ENCODE measurements at regions not wholly inside any gene's neighbourhood (a gene's known extent, or its start where the extent isn't known, plus 50 kb on each side); places are given as distances from the start of the nearest gene placed in this dataset.
"Not testable (repeated sequence)": the region's sequence is repeated elsewhere in the genome, so short reads cannot be mapped to it uniquely, and the experiment has no call there.

DNA sequence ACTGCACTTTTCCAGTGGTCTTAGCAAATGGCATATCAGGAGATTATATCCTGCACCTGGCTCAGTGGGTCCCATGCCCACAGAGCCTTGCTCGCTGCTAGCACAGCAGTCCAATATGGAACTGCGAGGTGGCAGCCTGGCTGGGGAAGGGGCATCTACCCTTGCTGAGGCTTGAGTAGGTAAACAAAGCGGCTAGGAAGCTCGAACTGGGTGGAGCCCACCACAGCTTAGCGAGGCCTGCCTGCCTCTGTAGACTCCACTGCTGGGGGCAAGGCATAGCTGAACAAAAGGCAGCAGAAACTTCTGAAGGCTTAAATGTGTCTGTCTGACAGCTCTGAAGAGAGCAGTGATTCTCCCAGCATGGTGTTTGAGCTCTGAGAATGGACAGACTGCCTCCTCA lies 71.0 kb upstream of the IRX4 start:
- not testable (repeated sequence) for H3K36me3 Mint-ChIP-seq (ENCODE audit: low read depth); H3K27ac Mint-ChIP-seq; H3K9me3 Mint-ChIP-seq; H3K27me3 Mint-ChIP-seq (ENCODE audit: low read depth); H3K4me1 Mint-ChIP-seq (ENCODE audit: low read depth); H3K4me3 Mint-ChIP-seq

DNA sequence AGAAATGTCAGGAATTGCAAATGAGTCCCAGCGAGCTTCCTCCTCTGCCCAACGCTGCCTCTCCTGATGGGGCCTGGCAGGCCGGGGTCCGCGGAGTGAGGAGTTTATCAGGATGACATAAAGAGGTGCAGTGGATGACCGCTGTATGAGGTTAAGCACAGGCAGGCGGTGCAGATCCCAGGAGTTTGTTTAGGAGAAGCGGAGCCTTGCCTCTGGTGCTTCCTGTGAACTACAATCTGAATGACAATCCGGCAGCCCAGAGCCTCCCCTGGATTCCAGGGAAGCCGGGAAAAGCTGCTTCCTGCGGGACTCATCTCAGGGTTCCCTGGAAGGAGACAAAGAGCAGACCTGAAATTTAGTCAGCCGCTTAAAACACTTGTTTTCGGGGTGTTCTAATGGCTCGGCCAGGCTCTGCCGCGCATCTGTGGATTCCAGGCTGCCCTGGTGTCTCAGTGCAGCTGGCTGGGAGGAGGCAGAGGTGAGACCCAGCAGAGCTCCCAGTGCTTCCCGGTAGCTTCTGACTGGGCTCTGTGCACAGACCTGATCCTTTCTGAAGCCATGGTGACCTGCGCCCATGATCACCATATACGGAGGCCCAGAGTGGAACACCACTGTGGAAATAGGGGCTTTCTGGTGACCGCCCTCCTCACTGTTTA lies 69.8 kb upstream of the IRX4 start:
- Mint-ChIP-seq H3K27ac (no peak overlapping the region), H3K36me3 (ENCODE audit: low read depth) (no peaks in the 10 kb centered on the region), H3K4me3 (no peak overlapping the region), H3K27me3 (ENCODE audit: low read depth) (peaks cover 9% of the 10 kb centered on the region), H3K4me1 (ENCODE audit: low read depth) (no peaks in the 10 kb centered on the region), H3K9me3 (no peaks in the 10 kb centered on the region)

- Mint-ChIP-seq H3K27ac (no peak overlapping the region), H3K27me3 (ENCODE audit: low read depth) (peaks cover 11% of the 10 kb centered on the region)
Observed at GRCh38 chr5:1952021-1952420, 69.3 kb upstream of the IRX4 start.

DNA sequence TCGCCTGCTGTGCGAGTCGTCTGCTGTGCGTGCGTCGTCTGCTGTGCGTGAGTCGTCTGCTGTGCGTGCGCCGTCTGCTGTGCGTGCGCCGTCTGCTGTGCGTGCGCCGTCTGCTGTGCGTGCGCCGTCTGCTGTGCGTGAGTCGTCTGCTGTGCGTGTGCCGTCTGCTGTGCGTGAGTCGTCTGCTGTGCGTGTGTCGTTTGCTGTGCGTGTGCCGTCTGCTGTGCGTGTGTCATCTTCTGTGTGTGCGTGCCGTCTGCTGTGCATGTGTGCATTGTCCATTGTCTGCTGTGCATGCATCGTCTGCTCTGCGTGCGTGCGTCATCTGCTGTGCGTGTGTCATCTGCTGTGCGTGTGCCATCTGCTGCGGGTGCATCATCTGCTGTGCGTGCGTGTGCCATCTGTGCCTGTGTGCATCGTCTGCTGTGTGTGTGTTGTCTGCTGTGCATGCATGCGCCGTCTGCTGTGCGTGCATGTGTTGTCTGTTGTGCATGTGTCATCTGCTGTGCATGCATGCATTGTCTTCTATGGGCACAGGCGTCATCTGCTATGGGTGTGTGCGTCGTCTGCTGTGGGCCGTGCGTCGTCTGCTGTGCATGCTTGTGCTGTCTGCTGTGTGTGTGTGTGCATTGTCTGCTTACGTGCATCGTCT lies 68.6 kb upstream of the IRX4 start:
- H3K27me3 Mint-ChIP-seq (ENCODE audit: low read depth), result peaks cover 12% of the 10 kb centered on the region
- H3K27ac Mint-ChIP-seq, result no peak overlapping the region
- no peak overlapping the region for H3K4me3 Mint-ChIP-seq
- no peaks in the 10 kb centered on the region for H3K36me3 Mint-ChIP-seq (ENCODE audit: low read depth)
- no peaks in the 10 kb centered on the region for H3K9me3 Mint-ChIP-seq
- no peaks in the 10 kb centered on the region for H3K4me1 Mint-ChIP-seq (ENCODE audit: low read depth)

More at GRCh38 chr5:1952021-1952420, 69.3 kb upstream of the IRX4 start:
- Mint-ChIP-seq H3K36me3 (ENCODE audit: low read depth) (no peaks in the 10 kb centered on the region), H3K4me3 (no peak overlapping the region), H3K9me3 (no peaks in the 10 kb centered on the region), H3K4me1 (ENCODE audit: low read depth) (no peaks in the 10 kb centered on the region)

DNA sequence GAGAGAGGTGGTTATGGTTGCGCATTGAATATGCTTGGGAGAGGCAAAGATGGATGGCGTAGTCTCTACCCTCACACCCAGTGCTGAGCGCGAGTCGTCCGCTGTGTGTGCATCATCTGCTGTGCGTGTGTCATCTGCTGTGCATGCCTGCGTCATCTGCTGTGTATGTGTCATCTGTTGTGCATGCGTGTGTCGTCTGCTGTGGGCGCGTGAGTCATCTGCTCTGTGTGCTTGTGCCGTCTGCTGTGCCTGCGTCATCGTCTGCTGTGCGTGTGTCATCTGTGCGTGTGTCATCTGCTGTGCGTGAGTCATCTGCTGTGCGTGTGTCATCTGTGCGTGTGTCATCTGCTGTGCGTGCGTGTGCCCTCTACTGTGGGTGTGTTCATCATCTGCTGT lies 68.0 kb upstream of the IRX4 start:
- Mint-ChIP-seq H3K4me1 (ENCODE audit: low read depth) (no peaks in the 10 kb centered on the region), H3K27ac (no peak overlapping the region), H3K36me3 (ENCODE audit: low read depth) (no peaks in the 10 kb centered on the region), H3K9me3 (no peaks in the 10 kb centered on the region), H3K27me3 (ENCODE audit: low read depth) (peaks cover 12% of the 10 kb centered on the region), H3K4me3 (no peak overlapping the region)

- H3K4me3 Mint-ChIP-seq, result no peak overlapping the region
- no peak overlapping the region for H3K27ac Mint-ChIP-seq
- no peaks in the 10 kb centered on the region for H3K9me3 Mint-ChIP-seq
- no peaks in the 10 kb centered on the region for H3K36me3 Mint-ChIP-seq (ENCODE audit: low read depth)
- no peaks in the 10 kb centered on the region for H3K4me1 Mint-ChIP-seq (ENCODE audit: low read depth)
- H3K27me3 Mint-ChIP-seq (ENCODE audit: low read depth), result peaks cover 12% of the 10 kb centered on the region
Observed at GRCh38 chr5:1950096-1950707, 67.5 kb upstream of the IRX4 start.

DNA sequence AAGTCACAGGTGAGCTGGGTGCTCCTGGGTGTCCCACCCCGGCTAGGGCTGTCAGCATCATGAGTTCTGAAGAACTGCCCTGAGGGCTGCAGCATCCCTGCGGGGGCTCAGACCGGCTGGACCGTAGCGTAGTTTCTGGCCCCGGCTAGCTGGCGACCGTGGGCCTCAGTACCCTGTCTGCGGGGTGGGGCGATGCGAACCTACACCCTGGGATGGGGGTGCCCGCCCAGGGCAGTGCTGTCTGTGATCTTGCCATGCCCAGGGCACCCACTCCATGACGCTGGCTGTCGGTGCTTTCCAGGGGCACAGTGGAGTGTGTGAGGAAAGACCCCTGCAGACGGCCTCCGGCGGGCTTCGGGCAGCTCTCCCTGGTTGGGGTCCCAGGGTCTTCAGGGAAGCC lies 66.5 kb upstream of the IRX4 start:
- H3K9me3 Mint-ChIP-seq, result no peaks in the 10 kb centered on the region
- peaks cover 7% of the 10 kb centered on the region for H3K27me3 Mint-ChIP-seq (ENCODE audit: low read depth)
- no peak overlapping the region for H3K27ac Mint-ChIP-seq
- H3K4me1 Mint-ChIP-seq (ENCODE audit: low read depth), result no peaks in the 10 kb centered on the region
- no peak overlapping the region for H3K4me3 Mint-ChIP-seq
- no peaks in the 10 kb centered on the region for H3K36me3 Mint-ChIP-seq (ENCODE audit: low read depth)

DNA sequence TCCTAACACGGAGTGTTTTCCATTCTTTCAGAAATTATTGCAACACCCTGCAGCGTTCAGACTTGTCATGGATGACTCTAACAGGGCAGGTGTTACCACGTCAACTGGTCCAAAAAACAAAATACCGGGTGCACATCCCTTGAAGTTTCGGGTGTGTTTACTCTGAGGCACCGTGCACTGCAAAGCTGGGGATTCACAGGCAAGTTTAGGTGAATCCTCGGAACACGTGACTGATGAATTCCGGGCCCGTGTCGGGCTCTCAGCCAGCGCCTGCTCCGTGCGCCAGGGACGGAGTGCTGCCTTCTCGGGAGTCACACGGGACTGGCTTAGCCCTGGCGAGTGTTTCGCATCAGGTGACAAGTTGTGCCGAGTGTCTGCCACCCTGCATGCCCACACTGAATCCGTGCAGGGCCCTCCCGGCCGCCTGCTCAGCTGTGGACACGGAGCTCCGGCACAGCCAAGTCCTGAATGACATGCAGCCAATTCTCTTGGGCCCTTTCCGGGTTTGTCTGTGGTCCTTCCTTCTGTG lies 66.0 kb upstream of the IRX4 start:
- no peaks in the 10 kb centered on the region for H3K36me3 Mint-ChIP-seq (ENCODE audit: low read depth)
- H3K4me3 Mint-ChIP-seq, result no peak overlapping the region
- H3K4me1 Mint-ChIP-seq (ENCODE audit: low read depth), result no peaks in the 10 kb centered on the region
- H3K9me3 Mint-ChIP-seq, result no peaks in the 10 kb centered on the region
- H3K27me3 Mint-ChIP-seq (ENCODE audit: low read depth), result peaks cover 11% of the 10 kb centered on the region
- H3K27ac Mint-ChIP-seq, result no peak overlapping the region

DNA sequence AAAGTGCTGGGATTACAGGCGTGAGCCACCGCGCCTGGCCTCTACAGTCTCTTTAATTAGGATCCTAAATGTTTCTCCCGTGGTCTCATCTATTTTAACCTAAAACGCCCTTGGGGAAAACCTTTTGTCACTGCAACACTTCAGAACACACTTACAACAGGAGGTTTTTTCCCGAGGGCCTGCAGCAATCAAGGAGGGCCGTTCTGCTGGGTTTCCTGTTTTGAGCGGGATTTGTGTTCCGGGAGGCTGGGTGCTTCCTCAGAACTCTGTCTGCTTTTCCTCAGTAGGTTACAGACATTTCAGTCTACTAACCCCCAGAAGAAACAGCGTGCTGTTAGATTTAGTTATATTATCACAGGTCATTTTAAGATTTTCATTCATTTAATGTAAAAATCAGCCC lies 65.4 kb upstream of the IRX4 start:
- Mint-ChIP-seq H3K27me3 (ENCODE audit: low read depth) (peaks cover 13% of the 10 kb centered on the region), H3K4me3 (no peak overlapping the region), H3K9me3 (no peaks in the 10 kb centered on the region), H3K27ac (no peak overlapping the region), H3K36me3 (ENCODE audit: low read depth) (no peaks in the 10 kb centered on the region), H3K4me1 (ENCODE audit: low read depth) (no peaks in the 10 kb centered on the region)

DNA sequence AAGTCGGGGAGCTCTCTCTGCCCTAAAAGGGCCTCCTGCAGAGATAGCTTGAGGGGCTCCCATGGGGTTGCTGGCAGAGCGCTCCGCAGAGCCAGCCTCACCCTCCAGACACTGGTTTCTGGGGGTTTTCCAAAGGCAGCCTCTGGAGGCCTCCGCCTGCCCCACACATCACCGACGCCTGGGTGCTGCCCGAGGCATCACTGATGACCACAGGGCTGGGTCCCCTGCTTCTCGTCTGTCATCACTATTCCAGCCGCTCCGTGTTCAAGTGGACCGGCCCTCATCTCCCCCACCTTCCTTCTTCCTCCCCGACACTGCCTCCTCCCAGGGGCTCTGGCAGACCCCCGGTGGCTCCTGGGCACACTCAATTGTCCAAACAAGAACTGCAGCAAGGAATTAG lies 64.1 kb upstream of the IRX4 start:
- Mint-ChIP-seq H3K36me3 (ENCODE audit: low read depth) (no peaks in the 10 kb centered on the region), H3K4me1 (ENCODE audit: low read depth) (no peaks in the 10 kb centered on the region), H3K27ac (no peak overlapping the region), H3K27me3 (ENCODE audit: low read depth) (peaks cover 8% of the 10 kb centered on the region), H3K9me3 (no peaks in the 10 kb centered on the region), H3K4me3 (no peak overlapping the region)

- Mint-ChIP-seq H3K36me3 (ENCODE audit: low read depth) (no peaks in the 10 kb centered on the region), H3K9me3 (no peaks in the 10 kb centered on the region), H3K27me3 (ENCODE audit: low read depth) (peaks cover 8% of the 10 kb centered on the region), H3K4me1 (ENCODE audit: low read depth) (no peaks in the 10 kb centered on the region), H3K27ac (no peak overlapping the region), H3K4me3 (no peak overlapping the region)
Observed at GRCh38 chr5:1946122-1946677, 63.5 kb upstream of the IRX4 start.

- peaks cover 8% of the 10 kb centered on the region for H3K27me3 Mint-ChIP-seq (ENCODE audit: low read depth)
- H3K4me3 Mint-ChIP-seq, result no peak overlapping the region
- no peak overlapping the region for H3K27ac Mint-ChIP-seq
- H3K4me1 Mint-ChIP-seq (ENCODE audit: low read depth), result no peaks in the 10 kb centered on the region
- no peaks in the 10 kb centered on the region for H3K36me3 Mint-ChIP-seq (ENCODE audit: low read depth)
- H3K9me3 Mint-ChIP-seq, result no peaks in the 10 kb centered on the region
Observed at GRCh38 chr5:1945606-1946005, 62.9 kb upstream of the IRX4 start.

DNA sequence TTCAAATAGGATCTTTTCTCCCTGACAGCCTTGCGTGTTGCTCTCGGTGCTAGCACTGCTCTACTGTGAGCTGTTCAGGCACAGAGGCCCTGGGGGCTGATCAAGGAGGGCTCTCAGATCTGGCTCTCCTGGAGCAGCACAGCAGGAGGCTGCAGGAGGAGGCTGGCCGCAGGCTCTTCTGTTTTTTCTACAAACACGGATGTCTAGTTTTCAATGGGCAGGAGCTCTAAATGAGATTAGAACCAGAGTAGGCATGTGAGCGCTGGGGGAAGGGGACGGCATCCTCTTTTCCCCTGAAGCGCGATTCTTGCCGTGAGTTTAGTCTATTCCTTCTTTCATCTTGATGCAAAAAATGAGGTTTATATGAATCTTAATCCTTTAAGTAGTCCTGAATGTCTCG lies 61.7 kb upstream of the IRX4 start:
- Mint-ChIP-seq H3K4me3 (no peak overlapping the region), H3K9me3 (no peaks in the 10 kb centered on the region), H3K27ac (no peak overlapping the region), H3K27me3 (ENCODE audit: low read depth) (peaks cover 8% of the 10 kb centered on the region), H3K36me3 (ENCODE audit: low read depth) (no peaks in the 10 kb centered on the region), H3K4me1 (ENCODE audit: low read depth) (no peaks in the 10 kb centered on the region)

GRCh38 chr5:1943481-1943880 lies 60.8 kb upstream of the IRX4 start:
- no peaks in the 10 kb centered on the region for H3K9me3 Mint-ChIP-seq
- H3K4me3 Mint-ChIP-seq, result no peak overlapping the region
- peaks cover 8% of the 10 kb centered on the region for H3K27me3 Mint-ChIP-seq (ENCODE audit: low read depth)
- no peaks in the 10 kb centered on the region for H3K36me3 Mint-ChIP-seq (ENCODE audit: low read depth)
- no peak overlapping the region for H3K27ac Mint-ChIP-seq
- no peaks in the 10 kb centered on the region for H3K4me1 Mint-ChIP-seq (ENCODE audit: low read depth)

- Mint-ChIP-seq H3K4me3 (no peak overlapping the region), H3K27ac (no peak overlapping the region), H3K27me3 (ENCODE audit: low read depth) (peaks cover 8% of the 10 kb centered on the region), H3K9me3 (no peaks in the 10 kb centered on the region), H3K4me1 (ENCODE audit: low read depth) (no peaks in the 10 kb centered on the region), H3K36me3 (ENCODE audit: low read depth) (no peaks in the 10 kb centered on the region)
Observed at GRCh38 chr5:1942630-1943029, 59.9 kb upstream of the IRX4 start.

Data from T-helper 1 cell treated with Interleukin-12 subunit alpha and Interleukin-12 subunit beta and Interleukin-4 antibody, amounts not matched to agents 30 μg/mL and 1 μg/mL, for 36 hours (primary cell).